ENCODE measurements at regions not wholly inside any gene's neighbourhood (a gene's known extent, or its start where the extent isn't known, plus 50 kb on each side); places are given as distances from the start of the nearest gene placed in this dataset.

DNA sequence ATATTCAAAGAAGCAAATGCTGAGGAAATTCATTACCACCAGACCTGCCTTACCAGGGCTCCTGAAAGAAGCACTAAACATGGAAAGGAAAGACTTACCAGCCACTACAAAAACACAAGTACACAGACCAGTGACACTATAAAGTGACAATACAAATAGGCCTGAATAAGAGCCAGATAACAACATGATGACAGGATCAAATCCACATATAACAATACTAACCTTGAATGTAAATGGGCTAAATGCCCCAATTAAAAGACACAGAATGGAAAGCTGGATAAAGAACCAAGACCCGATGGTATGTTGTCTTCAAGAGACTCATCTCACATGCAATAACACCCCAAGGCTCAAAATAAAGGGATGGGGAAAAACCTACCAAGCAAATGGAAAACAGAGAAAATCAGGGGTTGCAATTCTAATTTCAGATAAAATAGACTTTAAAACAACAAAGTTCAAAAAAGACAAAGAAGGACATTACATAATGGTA lies 353.4 kb downstream of the LNPK start (continued):
- no peak for TF ChIP-seq ZNF138 (CRISPR knock-in tag; conservative IDR thresholded peaks at IDR 0.05)
- TF ChIP-seq, protein P1, sequence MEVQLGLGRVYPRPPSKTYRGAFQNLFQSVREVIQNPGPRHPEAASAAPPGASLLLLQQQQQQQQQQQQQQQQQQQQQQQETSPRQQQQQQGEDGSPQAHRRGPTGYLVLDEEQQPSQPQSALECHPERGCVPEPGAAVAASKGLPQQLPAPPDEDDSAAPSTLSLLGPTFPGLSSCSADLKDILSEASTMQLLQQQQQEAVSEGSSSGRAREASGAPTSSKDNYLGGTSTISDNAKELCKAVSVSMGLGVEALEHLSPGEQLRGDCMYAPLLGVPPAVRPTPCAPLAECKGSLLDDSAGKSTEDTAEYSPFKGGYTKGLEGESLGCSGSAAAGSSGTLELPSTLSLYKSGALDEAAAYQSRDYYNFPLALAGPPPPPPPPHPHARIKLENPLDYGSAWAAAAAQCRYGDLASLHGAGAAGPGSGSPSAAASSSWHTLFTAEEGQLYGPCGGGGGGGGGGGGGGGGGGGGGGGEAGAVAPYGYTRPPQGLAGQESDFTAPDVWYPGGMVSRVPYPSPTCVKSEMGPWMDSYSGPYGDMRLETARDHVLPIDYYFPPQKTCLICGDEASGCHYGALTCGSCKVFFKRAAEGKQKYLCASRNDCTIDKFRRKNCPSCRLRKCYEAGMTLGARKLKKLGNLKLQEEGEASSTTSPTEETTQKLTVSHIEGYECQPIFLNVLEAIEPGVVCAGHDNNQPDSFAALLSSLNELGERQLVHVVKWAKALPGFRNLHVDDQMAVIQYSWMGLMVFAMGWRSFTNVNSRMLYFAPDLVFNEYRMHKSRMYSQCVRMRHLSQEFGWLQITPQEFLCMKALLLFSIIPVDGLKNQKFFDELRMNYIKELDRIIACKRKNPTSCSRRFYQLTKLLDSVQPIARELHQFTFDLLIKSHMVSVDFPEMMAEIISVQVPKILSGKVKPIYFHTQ (CRISPR knock-in tag; IDR thresholded peaks at IDR 0.05), result no peak
- TF ChIP-seq, protein P2, sequence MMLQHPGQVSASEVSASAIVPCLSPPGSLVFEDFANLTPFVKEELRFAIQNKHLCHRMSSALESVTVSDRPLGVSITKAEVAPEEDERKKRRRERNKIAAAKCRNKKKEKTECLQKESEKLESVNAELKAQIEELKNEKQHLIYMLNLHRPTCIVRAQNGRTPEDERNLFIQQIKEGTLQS (CRISPR knock-in tag; conservative IDR thresholded peaks at IDR 0.05), result no peak
- TF ChIP-seq, protein P3, sequence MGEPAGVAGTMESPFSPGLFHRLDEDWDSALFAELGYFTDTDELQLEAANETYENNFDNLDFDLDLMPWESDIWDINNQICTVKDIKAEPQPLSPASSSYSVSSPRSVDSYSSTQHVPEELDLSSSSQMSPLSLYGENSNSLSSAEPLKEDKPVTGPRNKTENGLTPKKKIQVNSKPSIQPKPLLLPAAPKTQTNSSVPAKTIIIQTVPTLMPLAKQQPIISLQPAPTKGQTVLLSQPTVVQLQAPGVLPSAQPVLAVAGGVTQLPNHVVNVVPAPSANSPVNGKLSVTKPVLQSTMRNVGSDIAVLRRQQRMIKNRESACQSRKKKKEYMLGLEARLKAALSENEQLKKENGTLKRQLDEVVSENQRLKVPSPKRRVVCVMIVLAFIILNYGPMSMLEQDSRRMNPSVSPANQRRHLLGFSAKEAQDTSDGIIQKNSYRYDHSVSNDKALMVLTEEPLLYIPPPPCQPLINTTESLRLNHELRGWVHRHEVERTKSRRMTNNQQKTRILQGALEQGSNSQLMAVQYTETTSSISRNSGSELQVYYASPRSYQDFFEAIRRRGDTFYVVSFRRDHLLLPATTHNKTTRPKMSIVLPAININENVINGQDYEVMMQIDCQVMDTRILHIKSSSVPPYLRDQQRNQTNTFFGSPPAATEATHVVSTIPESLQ (CRISPR knock-in tag; IDR thresholded peaks at IDR 0.05), result no peak
- no peak for TF ChIP-seq ZNF232 (CRISPR knock-in tag; IDR thresholded peaks at IDR 0.05)
- no peak for TF ChIP-seq TCF7 (CRISPR knock-in tag; IDR thresholded peaks at IDR 0.05; ENCODE audit: low read depth)
- no peak for TF ChIP-seq JAZF1 (CRISPR knock-in tag; IDR thresholded peaks at IDR 0.05)
- no peak for TF ChIP-seq SOX15 (CRISPR knock-in tag; IDR thresholded peaks at IDR 0.05)
- no peak for TF ChIP-seq JUN (CRISPR knock-in tag; IDR thresholded peaks at IDR 0.05)
- TF ChIP-seq GABPB1 (CRISPR knock-in tag; IDR thresholded peaks at IDR 0.05), result no peak
- TF ChIP-seq FOXP1 (CRISPR knock-in tag; IDR thresholded peaks at IDR 0.05; ENCODE audit: borderline replicate concordance), result no peak
- no peak for TF ChIP-seq ZNF317 (CRISPR knock-in tag; IDR thresholded peaks at IDR 0.05; ENCODE audit: borderline replicate concordance, low read depth)

DNA sequence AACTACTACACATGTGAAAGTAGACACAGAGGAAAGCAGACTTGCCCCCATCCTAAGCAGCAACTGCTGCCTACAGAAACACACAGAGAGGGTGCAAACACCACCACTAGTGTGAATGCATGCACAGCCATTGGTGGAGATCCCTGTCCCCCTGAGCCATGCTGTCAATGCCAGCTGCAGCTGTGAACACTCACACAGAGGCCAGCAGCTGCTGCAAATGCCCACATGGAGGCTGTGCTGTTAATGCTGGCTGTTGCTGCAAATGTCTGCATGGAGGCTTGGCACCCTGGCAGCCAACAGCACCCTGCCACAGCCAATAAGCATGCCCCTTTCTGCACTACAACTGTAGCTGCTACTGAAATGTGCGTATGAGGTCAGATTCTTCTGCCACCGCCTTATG lies 355.0 kb downstream of the LNPK start:
- H3K9me3 Mint-ChIP-seq, result peaks cover 4% of the 10 kb centered on the region
- POLR2A ChIA-PET, result no interaction called here
- ATAC-seq, result no peak
- TF ChIP-seq, protein P4, sequence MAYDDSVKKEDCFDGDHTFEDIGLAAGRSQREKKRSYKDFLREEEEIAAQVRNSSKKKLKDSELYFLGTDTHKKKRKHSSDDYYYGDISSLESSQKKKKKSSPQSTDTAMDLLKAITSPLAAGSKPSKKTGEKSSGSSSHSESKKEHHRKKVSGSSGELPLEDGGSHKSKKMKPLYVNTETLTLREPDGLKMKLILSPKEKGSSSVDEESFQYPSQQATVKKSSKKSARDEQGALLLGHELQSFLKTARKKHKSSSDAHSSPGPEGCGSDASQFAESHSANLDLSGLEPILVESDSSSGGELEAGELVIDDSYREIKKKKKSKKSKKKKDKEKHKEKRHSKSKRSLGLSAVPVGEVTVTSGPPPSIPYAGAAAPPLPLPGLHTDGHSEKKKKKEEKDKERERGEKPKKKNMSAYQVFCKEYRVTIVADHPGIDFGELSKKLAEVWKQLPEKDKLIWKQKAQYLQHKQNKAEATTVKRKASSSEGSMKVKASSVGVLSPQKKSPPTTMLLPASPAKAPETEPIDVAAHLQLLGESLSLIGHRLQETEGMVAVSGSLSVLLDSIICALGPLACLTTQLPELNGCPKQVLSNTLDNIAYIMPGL (CRISPR knock-in tag; IDR thresholded peaks at IDR 0.05), result no peak
- TF ChIP-seq, protein P5, sequence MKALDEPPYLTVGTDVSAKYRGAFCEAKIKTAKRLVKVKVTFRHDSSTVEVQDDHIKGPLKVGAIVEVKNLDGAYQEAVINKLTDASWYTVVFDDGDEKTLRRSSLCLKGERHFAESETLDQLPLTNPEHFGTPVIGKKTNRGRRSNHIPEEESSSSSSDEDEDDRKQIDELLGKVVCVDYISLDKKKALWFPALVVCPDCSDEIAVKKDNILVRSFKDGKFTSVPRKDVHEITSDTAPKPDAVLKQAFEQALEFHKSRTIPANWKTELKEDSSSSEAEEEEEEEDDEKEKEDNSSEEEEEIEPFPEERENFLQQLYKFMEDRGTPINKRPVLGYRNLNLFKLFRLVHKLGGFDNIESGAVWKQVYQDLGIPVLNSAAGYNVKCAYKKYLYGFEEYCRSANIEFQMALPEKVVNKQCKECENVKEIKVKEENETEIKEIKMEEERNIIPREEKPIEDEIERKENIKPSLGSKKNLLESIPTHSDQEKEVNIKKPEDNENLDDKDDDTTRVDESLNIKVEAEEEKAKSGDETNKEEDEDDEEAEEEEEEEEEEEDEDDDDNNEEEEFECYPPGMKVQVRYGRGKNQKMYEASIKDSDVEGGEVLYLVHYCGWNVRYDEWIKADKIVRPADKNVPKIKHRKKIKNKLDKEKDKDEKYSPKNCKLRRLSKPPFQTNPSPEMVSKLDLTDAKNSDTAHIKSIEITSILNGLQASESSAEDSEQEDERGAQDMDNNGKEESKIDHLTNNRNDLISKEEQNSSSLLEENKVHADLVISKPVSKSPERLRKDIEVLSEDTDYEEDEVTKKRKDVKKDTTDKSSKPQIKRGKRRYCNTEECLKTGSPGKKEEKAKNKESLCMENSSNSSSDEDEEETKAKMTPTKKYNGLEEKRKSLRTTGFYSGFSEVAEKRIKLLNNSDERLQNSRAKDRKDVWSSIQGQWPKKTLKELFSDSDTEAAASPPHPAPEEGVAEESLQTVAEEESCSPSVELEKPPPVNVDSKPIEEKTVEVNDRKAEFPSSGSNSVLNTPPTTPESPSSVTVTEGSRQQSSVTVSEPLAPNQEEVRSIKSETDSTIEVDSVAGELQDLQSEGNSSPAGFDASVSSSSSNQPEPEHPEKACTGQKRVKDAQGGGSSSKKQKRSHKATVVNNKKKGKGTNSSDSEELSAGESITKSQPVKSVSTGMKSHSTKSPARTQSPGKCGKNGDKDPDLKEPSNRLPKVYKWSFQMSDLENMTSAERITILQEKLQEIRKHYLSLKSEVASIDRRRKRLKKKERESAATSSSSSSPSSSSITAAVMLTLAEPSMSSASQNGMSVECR (CRISPR knock-in tag; IDR thresholded peaks at IDR 0.05; ENCODE audit: borderline replicate concordance), result no peak
- TF ChIP-seq, protein P6, sequence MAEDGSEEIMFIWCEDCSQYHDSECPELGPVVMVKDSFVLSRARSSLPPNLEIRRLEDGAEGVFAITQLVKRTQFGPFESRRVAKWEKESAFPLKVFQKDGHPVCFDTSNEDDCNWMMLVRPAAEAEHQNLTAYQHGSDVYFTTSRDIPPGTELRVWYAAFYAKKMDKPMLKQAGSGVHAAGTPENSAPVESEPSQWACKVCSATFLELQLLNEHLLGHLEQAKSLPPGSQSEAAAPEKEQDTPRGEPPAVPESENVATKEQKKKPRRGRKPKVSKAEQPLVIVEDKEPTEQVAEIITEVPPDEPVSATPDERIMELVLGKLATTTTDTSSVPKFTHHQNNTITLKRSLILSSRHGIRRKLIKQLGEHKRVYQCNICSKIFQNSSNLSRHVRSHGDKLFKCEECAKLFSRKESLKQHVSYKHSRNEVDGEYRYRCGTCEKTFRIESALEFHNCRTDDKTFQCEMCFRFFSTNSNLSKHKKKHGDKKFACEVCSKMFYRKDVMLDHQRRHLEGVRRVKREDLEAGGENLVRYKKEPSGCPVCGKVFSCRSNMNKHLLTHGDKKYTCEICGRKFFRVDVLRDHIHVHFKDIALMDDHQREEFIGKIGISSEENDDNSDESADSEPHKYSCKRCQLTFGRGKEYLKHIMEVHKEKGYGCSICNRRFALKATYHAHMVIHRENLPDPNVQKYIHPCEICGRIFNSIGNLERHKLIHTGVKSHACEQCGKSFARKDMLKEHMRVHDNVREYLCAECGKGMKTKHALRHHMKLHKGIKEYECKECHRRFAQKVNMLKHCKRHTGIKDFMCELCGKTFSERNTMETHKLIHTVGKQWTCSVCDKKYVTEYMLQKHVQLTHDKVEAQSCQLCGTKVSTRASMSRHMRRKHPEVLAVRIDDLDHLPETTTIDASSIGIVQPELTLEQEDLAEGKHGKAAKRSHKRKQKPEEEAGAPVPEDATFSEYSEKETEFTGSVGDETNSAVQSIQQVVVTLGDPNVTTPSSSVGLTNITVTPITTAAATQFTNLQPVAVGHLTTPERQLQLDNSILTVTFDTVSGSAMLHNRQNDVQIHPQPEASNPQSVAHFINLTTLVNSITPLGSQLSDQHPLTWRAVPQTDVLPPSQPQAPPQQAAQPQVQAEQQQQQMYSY (CRISPR knock-in tag; IDR thresholded peaks at IDR 0.05), result no peak
- TF ChIP-seq, protein P1 (CRISPR knock-in tag; IDR thresholded peaks at IDR 0.05), result no peak
- TF ChIP-seq ZBTB21 (CRISPR knock-in tag; IDR thresholded peaks at IDR 0.05; ENCODE audit: borderline replicate concordance), result no peak
- no peak for TF ChIP-seq RORB (CRISPR knock-in tag; IDR thresholded peaks at IDR 0.05)
- no peak for TF ChIP-seq NFE2L1 (CRISPR knock-in tag; IDR thresholded peaks at IDR 0.05)
- no peak for TF ChIP-seq GABPB1 (CRISPR knock-in tag; IDR thresholded peaks at IDR 0.05)

More for the DNA sequence above, 355.0 kb downstream of the LNPK start:
- CTCF ChIA-PET, result interaction anchor here (0.6 kb wide), 1 partner anchor 273 kb away, joined by 3 read pairs; no protein-coding TSS in a partner anchor
- no peak overlapping the region for H3K27ac Mint-ChIP-seq
- peaks cover 8% of the 10 kb centered on the region; the same call in 1 of the 2 replicates for H3K36me3 Mint-ChIP-seq
- DNase-seq (ENCODE audit: low spot score), result no peak
- no peaks in the 10 kb centered on the region; the same call in 1 of the 2 replicates for H3K27me3 Mint-ChIP-seq (ENCODE audit: low read depth)
- H3K4me3 Mint-ChIP-seq, result no peak overlapping the region
- H3K4me1 Mint-ChIP-seq, result no peaks in the 10 kb centered on the region
